GM18499 (cell line): ENCODE measurements at regions not wholly inside any gene's neighbourhood (a gene's known extent, or its start where the extent isn't known, plus 50 kb on each side); places are given as distances from the start of the nearest gene placed in this dataset.
"Not testable (repeated sequence)": the region's sequence is repeated elsewhere in the genome, so short reads cannot be mapped to it uniquely, and the experiment has no call there.

ENCODE experiments used
- ATAC-seq: cut with Tn5 transposase; IDR thresholded peaks from one replicate; pipeline ENCODE4 v1.9.1; 2021; ENCODE audit warnings: moderate number of reproducible peaks; ENCODE audit not compliant: insufficient read depth, unreplicated experiment

GRCh38 chr17:64800987-64801386, 118.3 kb downstream of the LRRC37A3 start:
- ATAC-seq: not testable (repeated sequence)

GRCh38 chr17:64800361-64800895, 118.8 kb downstream of the LRRC37A3 start:
- ATAC-seq: not testable (repeated sequence)

- not testable (repeated sequence) for ATAC-seq
Measured at GRCh38 chr17:64799543-64800188, 119.6 kb downstream of the LRRC37A3 start.

GRCh38 chr17:64798961-64799360, 120.3 kb downstream of the LRRC37A3 start:
- not testable (repeated sequence) for ATAC-seq

GRCh38 chr17:64798489-64798790, 120.8 kb downstream of the LRRC37A3 start:
- ATAC-seq: not testable (repeated sequence)

- ATAC-seq: not testable (repeated sequence)
Measured at GRCh38 chr17:64797746-64798488, 121.4 kb downstream of the LRRC37A3 start.

GRCh38 chr17:64795342-64795741, 123.9 kb downstream of the LRRC37A3 start:
- not testable (repeated sequence) for ATAC-seq

GRCh38 chr17:64794548-64795274, 124.6 kb downstream of the LRRC37A3 start:
- not testable (repeated sequence) for ATAC-seq

GRCh38 chr17:64794113-64794512, 125.2 kb downstream of the LRRC37A3 start:
- ATAC-seq: not testable (repeated sequence)

GRCh38 chr17:64792793-64793575, 126.3 kb downstream of the LRRC37A3 start:
- ATAC-seq: not testable (repeated sequence)

- not testable (repeated sequence) for ATAC-seq
Measured at GRCh38 chr17:64792276-64792675, 127.0 kb downstream of the LRRC37A3 start.

- not testable (repeated sequence) for ATAC-seq
Measured at GRCh38 chr17:64791691-64792090, 127.6 kb downstream of the LRRC37A3 start.

- not testable (repeated sequence) for ATAC-seq
Measured at GRCh38 chr17:64791226-64791625, 128.1 kb downstream of the LRRC37A3 start.

- not testable (repeated sequence) for ATAC-seq
Measured at GRCh38 chr17:64790690-64791089, 128.6 kb upstream of the SMURF2 start.

- ATAC-seq: not testable (repeated sequence)
Measured at GRCh38 chr17:64790193-64790592, 128.1 kb upstream of the SMURF2 start.

- ATAC-seq: not testable (repeated sequence)
Measured at GRCh38 chr17:64789061-64789445, 126.9 kb upstream of the SMURF2 start.

GRCh38 chr17:64788286-64789060, 126.4 kb upstream of the SMURF2 start:
- no peak for ATAC-seq

GRCh38 chr17:64787921-64788271, 125.8 kb upstream of the SMURF2 start:
- no peak for ATAC-seq

- no peak for ATAC-seq
Measured at GRCh38 chr17:64787255-64787920, 125.3 kb upstream of the SMURF2 start.
